PFSK-1 (cell line): ENCODE measurements at regions not wholly inside any gene's neighbourhood (a gene's known extent, or its start where the extent isn't known, plus 50 kb on each side); places are given as distances from the start of the nearest gene placed in this dataset.

Experiments used
- POLR2AphosphoS5 ChIP-seq: IDR thresholded peaks from 2 replicates; pipeline ENCODE4 v1.6.1; 2012; ENCODE audit warnings: low read depth, mild to moderate bottlenecking, control low read depth, low read length, moderate library complexity
- TAF1 ChIP-seq: IDR thresholded peaks from 2 replicates; pipeline ENCODE4 v1.6.1; 2012; ENCODE audit warnings: low read length, control low read depth, borderline replicate concordance; ENCODE audit not compliant: insufficient read depth
- TF ChIP-seq, protein P1 (sequence below), 2 experiments: IDR thresholded peaks; 2 replicates each; pipeline versions ENCODE4 v1.6.1 to v1.8.0; 2011 to 2012; ENCODE audit warnings: low read depth in 2 of 2, low read length in 2 of 2, control low read depth in 1 of 2, inconsistent platforms in 1 of 2, mild to moderate bottlenecking in 1 of 2, moderate library complexity in 1 of 2; ENCODE audit not compliant: insufficient read depth in 1 of 2

DNA sequence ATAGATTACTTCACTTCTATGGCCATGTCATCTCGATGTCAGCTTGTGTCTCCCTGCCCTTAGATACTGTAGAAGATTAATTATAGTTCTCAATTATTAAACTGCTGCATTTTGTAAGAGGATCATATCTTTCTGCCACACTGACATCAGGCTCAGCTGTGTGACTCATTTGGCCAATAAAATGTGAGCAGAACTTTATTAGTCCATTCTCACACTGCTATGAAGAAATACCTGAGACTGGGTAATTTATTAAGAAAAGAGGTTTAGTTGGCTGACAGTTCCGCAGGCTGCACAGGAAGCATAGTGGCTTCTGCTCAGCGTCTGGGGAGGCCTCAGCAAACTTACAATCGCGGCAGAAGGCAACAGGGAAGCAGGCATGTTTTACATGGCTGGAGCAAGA is 290.4 kb downstream of the RAD51AP2 start:
- TF ChIP-seq POLR2AphosphoS5 (no peak), TAF1 (no peak)
- TF ChIP-seq, protein P1, sequence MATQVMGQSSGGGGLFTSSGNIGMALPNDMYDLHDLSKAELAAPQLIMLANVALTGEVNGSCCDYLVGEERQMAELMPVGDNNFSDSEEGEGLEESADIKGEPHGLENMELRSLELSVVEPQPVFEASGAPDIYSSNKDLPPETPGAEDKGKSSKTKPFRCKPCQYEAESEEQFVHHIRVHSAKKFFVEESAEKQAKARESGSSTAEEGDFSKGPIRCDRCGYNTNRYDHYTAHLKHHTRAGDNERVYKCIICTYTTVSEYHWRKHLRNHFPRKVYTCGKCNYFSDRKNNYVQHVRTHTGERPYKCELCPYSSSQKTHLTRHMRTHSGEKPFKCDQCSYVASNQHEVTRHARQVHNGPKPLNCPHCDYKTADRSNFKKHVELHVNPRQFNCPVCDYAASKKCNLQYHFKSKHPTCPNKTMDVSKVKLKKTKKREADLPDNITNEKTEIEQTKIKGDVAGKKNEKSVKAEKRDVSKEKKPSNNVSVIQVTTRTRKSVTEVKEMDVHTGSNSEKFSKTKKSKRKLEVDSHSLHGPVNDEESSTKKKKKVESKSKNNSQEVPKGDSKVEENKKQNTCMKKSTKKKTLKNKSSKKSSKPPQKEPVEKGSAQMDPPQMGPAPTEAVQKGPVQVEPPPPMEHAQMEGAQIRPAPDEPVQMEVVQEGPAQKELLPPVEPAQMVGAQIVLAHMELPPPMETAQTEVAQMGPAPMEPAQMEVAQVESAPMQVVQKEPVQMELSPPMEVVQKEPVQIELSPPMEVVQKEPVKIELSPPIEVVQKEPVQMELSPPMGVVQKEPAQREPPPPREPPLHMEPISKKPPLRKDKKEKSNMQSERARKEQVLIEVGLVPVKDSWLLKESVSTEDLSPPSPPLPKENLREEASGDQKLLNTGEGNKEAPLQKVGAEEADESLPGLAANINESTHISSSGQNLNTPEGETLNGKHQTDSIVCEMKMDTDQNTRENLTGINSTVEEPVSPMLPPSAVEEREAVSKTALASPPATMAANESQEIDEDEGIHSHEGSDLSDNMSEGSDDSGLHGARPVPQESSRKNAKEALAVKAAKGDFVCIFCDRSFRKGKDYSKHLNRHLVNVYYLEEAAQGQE (IDR thresholded peaks at IDR 0.05; ENCODE audit: insufficient read depth in 1 of 2, low read depth in 2 of 2, low read length in 2 of 2): no peak
